ENCODE measurements at regions not wholly inside any gene's neighbourhood (a gene's known extent, or its start where the extent isn't known, plus 50 kb on each side); places are given as distances from the start of the nearest gene placed in this dataset.

DNA sequence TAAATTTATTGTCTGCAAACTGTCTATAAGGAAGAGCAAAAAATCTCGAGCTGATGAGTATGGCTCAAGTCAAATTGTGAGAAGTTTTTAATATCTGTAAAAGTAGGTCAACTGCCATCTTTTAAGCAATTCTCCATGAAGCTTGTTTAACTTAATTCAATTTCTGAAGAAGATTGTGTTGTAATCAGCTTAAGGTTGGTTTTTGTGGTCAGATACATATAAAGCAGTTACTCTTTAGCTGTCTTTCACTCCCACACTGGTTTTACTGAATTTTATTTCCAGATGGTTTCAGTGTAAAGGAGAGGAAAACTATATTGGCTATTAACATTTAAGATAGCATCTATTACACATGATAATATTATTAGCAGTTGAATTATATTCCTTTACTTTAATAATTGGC lies 1165.1 kb downstream of the SLC16A7 start:
- no peak for TF ChIP-seq EZH2phosphoT487 (IDR thresholded peaks at IDR 0.05; ENCODE audit: insufficient read depth, low read depth)
- no peak for TF ChIP-seq EZH2 (IDR thresholded peaks at IDR 0.05; ENCODE audit: insufficient read depth, poor library complexity, severe bottlenecking)
